Stimulated activated CD4-positive, alpha-beta T cell treated with anti-CD3 and anti-CD28 coated beads, TNF-alpha, amount 100 ng/mL, for 24 hours (primary cell): ENCODE measurements at regions not wholly inside any gene's neighbourhood (a gene's known extent, or its start where the extent isn't known, plus 50 kb on each side); places are given as distances from the start of the nearest gene placed in this dataset.
"Not testable (repeated sequence)": the region's sequence is repeated elsewhere in the genome, so short reads cannot be mapped to it uniquely, and the experiment has no call there.

Experiments used
- DNase-seq, 3 experiments: peaks; one replicate each; pipeline ENCODE4 v3.0.0-alpha.2; 2020; ENCODE audit warnings: low read depth in 3 of 3

DNA sequence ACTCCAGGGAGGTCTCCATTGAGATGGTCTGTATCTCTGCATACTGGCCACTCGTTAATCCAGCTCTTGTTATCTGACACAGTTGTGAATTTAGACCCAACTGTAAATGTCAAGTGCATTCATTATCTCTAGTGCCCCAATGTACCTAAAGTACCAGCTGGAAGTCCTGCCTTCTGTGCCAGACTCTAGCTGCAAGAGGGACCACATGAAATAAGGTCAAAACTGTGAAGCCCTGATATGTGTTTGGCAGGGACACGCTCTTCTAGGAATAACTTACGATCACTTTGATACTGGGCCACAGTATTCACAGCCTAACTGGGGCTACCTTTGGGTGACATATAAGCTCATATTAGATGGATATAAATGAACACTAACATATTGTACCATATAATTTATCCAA is 268.5 kb downstream of the LRIG3 start:
- DNase-seq: no peak

GRCh38 chr12:58654021-58654420 is 266.3 kb downstream of the LRIG3 start:
- DNase-seq: no peak

- no peak for DNase-seq
Observed at GRCh38 chr12:58655375-58655774, 264.9 kb downstream of the LRIG3 start.

- DNase-seq: no peak
Observed at GRCh38 chr12:58656254-58657009, 263.9 kb downstream of the LRIG3 start.

DNA sequence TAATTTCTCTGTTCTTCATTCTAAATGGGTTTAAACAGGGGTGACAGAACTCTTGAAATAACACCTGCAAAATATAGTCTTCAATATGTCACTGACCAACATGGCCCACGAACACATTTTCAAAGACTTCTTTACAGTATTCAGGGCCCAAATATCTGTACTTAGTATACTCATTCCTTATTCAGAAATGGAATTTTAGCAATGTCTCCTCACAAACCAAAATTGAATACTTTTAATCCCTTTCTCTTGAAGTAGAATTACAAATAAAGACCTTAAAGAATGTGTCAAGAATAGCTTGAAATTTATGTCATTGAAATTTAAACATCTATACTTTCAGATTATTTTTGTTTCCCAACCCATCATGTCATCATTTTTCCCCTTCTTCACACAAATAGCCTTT is 263.1 kb downstream of the LRIG3 start:
- no peak for DNase-seq

- no peak for DNase-seq
Observed at GRCh38 chr12:58665375-58665774, 254.9 kb downstream of the LRIG3 start.

DNA sequence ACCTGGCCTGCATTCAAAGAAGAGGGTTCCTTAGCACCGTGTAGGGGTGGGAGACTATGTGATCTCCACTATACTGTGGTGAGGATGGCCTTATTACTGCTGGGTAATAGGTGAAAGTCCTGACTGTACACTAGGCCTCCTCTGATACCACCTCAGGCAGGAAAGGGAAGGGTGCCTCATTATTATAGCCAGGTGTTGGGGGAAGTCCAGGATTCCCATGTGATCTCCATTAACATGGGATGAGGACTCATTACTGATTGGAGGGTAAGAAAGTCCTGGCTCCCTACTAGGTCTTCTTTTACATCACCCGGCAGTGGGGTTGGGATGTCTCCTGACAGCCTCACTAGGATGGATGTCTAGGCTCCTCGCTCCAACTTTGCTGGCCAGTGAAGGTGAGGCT is 252.1 kb downstream of the LRIG3 start:
- no peak for DNase-seq

- DNase-seq: no peak
Observed at GRCh38 chr12:58668871-58669270, 251.4 kb downstream of the LRIG3 start.

DNA sequence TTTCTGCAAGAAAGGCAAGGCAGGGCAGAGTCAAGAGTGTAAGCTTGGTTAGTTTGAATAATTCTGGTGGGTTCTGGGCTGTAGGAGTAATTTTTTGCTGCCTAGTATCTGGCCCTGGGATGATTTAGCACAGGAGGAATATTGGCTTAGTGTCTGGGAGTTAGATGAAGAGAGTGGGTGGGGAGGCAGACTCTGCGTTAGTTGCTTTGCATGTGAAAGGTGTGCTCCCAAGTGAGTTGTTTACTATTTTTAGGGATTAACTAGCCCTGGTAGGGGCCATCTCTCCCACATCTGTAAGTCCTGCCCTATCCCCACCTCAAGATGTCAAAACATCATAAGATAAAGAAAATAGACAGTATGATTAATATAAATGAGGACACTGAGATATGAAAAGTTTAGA is 249.7 kb downstream of the LRIG3 start:
- no peak for DNase-seq

- no peak for DNase-seq
Observed at GRCh38 chr12:58671196-58671595, 249.1 kb downstream of the LRIG3 start.

GRCh38 chr12:58673021-58673420 is 247.3 kb downstream of the LRIG3 start:
- no peak for DNase-seq

GRCh38 chr12:58677833-58678232 is 242.5 kb downstream of the LRIG3 start:
- not testable (repeated sequence) for DNase-seq

DNA sequence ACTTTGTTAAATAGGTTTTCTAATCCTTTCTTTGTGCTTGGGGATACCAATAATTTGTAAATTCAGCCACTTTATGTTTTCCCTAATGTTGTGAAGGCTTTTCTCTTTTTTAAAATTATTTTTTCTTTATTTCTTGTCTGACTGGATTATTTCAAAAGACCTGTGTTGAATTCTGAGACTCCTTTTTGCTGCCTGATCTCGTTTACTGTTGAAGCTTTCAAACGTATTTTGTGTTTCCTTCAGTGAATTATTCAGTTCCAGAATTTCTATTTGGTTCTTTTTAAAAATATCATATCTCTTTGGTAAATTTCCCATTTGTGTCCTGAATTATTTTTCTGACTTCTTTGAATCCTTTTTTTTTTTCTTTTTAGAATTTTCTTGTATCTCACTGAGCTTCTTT is 241.6 kb downstream of the LRIG3 start:
- no peak for DNase-seq

DNA sequence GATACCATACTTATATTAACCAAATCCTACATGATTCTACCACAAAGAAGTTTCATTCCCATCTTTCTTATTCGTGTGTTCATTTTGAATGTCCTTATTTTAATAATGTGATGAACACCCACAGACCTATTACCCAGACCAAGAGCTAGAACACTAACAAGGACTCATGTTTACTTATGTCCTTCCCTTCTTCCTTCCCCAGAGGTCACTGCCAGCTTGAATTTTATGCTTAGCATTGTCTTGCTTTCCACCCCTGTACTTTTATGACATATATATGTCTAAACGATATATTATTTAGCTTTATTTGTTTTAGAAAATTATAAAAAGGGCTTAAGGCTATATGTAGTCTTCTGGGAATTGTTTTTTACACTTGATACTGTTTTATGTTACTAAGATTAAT is 238.6 kb downstream of the LRIG3 start:
- no peak for DNase-seq

- no peak for DNase-seq
Observed at GRCh38 chr12:58695263-58695662, 225.0 kb downstream of the LRIG3 start.

GRCh38 chr12:58701536-58701935 is 218.8 kb downstream of the LRIG3 start:
- no peak for DNase-seq

DNA sequence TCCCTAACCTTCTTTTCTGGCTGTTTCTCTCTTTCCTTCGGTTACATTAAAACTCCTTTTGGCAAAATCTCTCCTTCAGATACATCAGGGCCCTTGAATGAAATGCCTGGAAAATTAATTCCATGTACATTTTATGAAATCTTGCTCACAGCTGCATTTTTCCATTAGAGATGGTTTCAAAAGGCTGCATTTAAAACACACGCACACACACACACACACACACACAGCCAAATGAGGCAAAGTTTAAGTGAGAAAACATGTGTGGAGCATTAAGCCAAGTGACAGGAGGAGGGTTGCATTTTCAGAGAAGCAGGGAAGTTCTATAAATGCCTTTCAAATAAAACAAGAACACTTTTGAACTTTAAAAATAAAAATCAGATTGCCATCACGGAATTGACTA is 216.4 kb downstream of the LRIG3 start:
- DNase-seq: no peak

GRCh38 chr12:58704770-58705169 is 215.5 kb downstream of the LRIG3 start:
- DNase-seq: not testable (repeated sequence)

GRCh38 chr12:58710901-58711300 is 209.4 kb downstream of the LRIG3 start:
- no peak for DNase-seq

GRCh38 chr12:58711974-58712373 is 208.3 kb downstream of the LRIG3 start:
- no peak for DNase-seq

DNA sequence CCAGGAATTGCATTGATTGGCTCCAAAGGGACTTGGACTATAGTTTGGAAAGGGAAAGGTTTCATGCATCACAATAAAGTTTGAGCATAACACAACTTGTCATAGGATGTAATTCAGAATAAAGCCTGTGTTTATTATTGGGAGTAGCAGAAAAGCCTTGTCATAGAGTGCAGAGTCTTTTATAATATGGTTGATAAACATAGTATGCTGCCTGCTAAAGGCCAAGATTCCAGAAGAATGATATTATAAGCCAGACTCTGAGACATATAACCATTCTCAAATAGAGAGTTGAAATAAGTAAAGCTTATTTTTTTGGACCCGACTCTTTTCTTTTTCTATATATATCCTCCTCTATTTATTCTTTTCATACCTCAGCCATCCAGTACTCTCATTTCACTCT is 207.3 kb downstream of the LRIG3 start:
- DNase-seq: no peak

DNA sequence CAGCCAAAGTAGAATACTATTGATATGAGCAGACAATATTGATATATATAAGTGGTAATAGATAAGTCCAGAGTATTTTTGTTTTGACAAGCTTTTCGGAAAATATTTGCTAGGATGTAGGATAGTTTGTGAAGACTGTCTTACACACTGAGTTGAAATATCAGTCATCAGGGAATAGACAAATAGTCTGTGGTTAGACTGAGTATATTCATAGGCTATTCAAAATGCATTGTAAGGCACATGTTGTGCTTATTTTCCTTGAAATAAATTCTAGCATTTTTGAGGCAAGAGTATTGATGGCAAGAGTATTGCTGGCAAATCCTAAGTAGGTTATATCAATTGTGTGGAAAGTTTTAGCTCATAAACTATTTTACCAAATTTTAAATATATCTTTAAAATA is 201.1 kb downstream of the LRIG3 start:
- no peak for DNase-seq

GRCh38 chr12:58720421-58720820 is 199.9 kb downstream of the LRIG3 start:
- DNase-seq: no peak
